CD14-positive monocyte (primary cell): ENCODE measurements at regions not wholly inside any gene's neighbourhood (a gene's known extent, or its start where the extent isn't known, plus 50 kb on each side); places are given as distances from the start of the nearest gene placed in this dataset.
A peak's percentile ranks its signal among the peaks of the same experiment; 100 is the strongest.

Experiments
- DNase-seq, 3 donors: peaks; one replicate each; pipeline ENCODE4 v3.0.0-alpha.2; 2011 to 2022
- H2AFZ ChIP-seq: 2 replicates; pipeline ENCODE4 v1.6.0; 2012; ENCODE audit warnings: mild to moderate bottlenecking, low read depth, low read length, inconsistent platforms; ENCODE audit not compliant: insufficient read depth, poor library complexity, severe bottlenecking
- H3K27ac ChIP-seq, 2 donors: 1 replicate in 1 of 2; 2 replicates in 1 of 2; pipeline ENCODE4 v1.5.1; 2012 to 2013; ENCODE audit warnings: low read length in 2 of 2, control low read depth in 1 of 2, inconsistent platforms in 1 of 2, low read depth in 1 of 2, mild to moderate bottlenecking in 1 of 2
- H3K27me3 ChIP-seq, 2 donors: one replicate each; pipeline versions ENCODE4 v1.6.0 to v1.6.1; 2011 to 2013; ENCODE audit warnings: low read length in 2 of 2; ENCODE audit not compliant: control insufficient read depth in 2 of 2, insufficient read depth in 2 of 2
- H3K36me3 ChIP-seq, 2 donors: replicated peaks in 1 of 2; 1 replicate in 1 of 2; 2 replicates in 1 of 2; pipeline versions ENCODE4 v1.5.1 to v1.6.1; 2012 to 2013; ENCODE audit warnings: low read length in 2 of 2, control low read depth in 1 of 2, inconsistent platforms in 1 of 2, mild to moderate bottlenecking in 1 of 2; ENCODE audit not compliant: insufficient read depth in 2 of 2, control insufficient read depth in 1 of 2
- H3K4me1 ChIP-seq, 2 donors: 1 replicate in 1 of 2; 2 replicates in 1 of 2; pipeline versions ENCODE4 v1.5.1 to v1.6.1; 2012 to 2013; ENCODE audit warnings: low read length in 2 of 2, control low read depth in 1 of 2, inconsistent platforms in 1 of 2, mild to moderate bottlenecking in 1 of 2, moderate library complexity in 1 of 2; ENCODE audit not compliant: insufficient read depth in 2 of 2, control insufficient read depth in 1 of 2
- H3K4me2 ChIP-seq: replicated peaks from 2 replicates; pipeline ENCODE3; 2012; ENCODE audit warnings: low read length, moderate library complexity, mild to moderate bottlenecking; ENCODE audit not compliant: poor library complexity, severe bottlenecking; ENCODE audit errors: extremely low read depth
- H3K4me3 ChIP-seq, 3 experiments: fragments of 200-600 bp in 1 of 3; sonication (generic) in 1 of 3; replicated peaks in 1 of 3; 1 replicate in 2 of 3; 2 replicates in 1 of 3; pipeline ENCODE4 v1.5.1; 2011 to 2013; ENCODE audit warnings: low read length in 3 of 3, mild to moderate bottlenecking in 3 of 3, control low read depth in 2 of 3, low read depth in 2 of 3, inconsistent platforms in 1 of 3, moderate library complexity in 1 of 3
- H3K79me2 ChIP-seq: 2 replicates; pipeline ENCODE4 v1.6.0; 2012; ENCODE audit warnings: mild to moderate bottlenecking, control low read depth, inconsistent platforms, low read length, moderate library complexity; ENCODE audit not compliant: insufficient read depth
- H3K9ac ChIP-seq: 2 replicates; pipeline ENCODE4 v1.6.0; 2017; ENCODE audit warnings: low read length, mild to moderate bottlenecking; ENCODE audit not compliant: insufficient read depth, poor library complexity, severe bottlenecking
- H3K9me3 ChIP-seq, 2 donors: replicated peaks in 1 of 2; 1 replicate in 1 of 2; 2 replicates in 1 of 2; pipeline versions ENCODE4 v1.5.1 to v1.6.1; 2012 to 2013; ENCODE audit warnings: low read length in 2 of 2, control low read depth in 1 of 2; ENCODE audit not compliant: control insufficient read depth in 1 of 2, insufficient read depth in 1 of 2
- H4K20me1 ChIP-seq: 2 replicates; pipeline ENCODE4 v1.6.0; 2012; ENCODE audit warnings: mild to moderate bottlenecking, low read length, control low read depth, moderate library complexity; ENCODE audit not compliant: insufficient read depth
- H3K27ac Mint-ChIP-seq, 7 donors: one replicate each; pipeline ENCODE4 v1.8.0; 2020; ENCODE audit warnings: mild to moderate bottlenecking in 7 of 7, mixed read lengths in 7 of 7, moderate library complexity in 6 of 7, inconsistent platforms in 2 of 7
- H3K27me3 Mint-ChIP-seq, 3 donors: one replicate each; pipeline ENCODE4 v1.8.0; 2021 to 2022; ENCODE audit warnings: low read depth in 3 of 3, mild to moderate bottlenecking in 3 of 3, mixed read lengths in 3 of 3, moderate library complexity in 3 of 3, inconsistent platforms in 1 of 3
- H3K36me3 Mint-ChIP-seq, 2 donors: one replicate each; pipeline ENCODE4 v1.8.0; 2020; ENCODE audit warnings: mixed read lengths in 2 of 2, inconsistent platforms in 1 of 2, mild to moderate bottlenecking in 1 of 2
- H3K4me1 Mint-ChIP-seq: one replicate; pipeline ENCODE4 v1.8.0; 2020; ENCODE audit warnings: mild to moderate bottlenecking, mixed read lengths
- H3K4me3 Mint-ChIP-seq, 2 donors: one replicate each; pipeline ENCODE4 v1.8.0; 2020; ENCODE audit warnings: mild to moderate bottlenecking in 2 of 2, mixed read lengths in 2 of 2, moderate library complexity in 1 of 2
- H3K9me3 Mint-ChIP-seq, 7 donors: one replicate each; pipeline ENCODE4 v1.8.0; 2020 to 2022; ENCODE audit warnings: mixed read lengths in 7 of 7, mild to moderate bottlenecking in 6 of 7, moderate library complexity in 6 of 7, inconsistent platforms in 2 of 7
- WGBS: methylation state at CpG from one replicate; pipeline ENCODE4 v1.1.5; 2013; ENCODE audit warnings: missing lambda C conversion rate; ENCODE audit not compliant: insufficient coverage; 5-methylcytosine and 5-hydroxymethylcytosine counted together
- intact Hi-C, 2 donors: fragments of 100-400 bp; cut with micrococcal nuclease; formaldehyde crosslinking; loops; one replicate each; pipeline versions ENCODE4 v1.15.0 to v1.15.1; 2023
- TF ChIP-seq, protein P1 (sequence below): fragments of 200-600 bp; IDR thresholded peaks from one replicate; pipeline ENCODE4 v1.8.0; 2022; ENCODE audit warnings: antibody characterized with exemption, mild to moderate bottlenecking

DNA sequence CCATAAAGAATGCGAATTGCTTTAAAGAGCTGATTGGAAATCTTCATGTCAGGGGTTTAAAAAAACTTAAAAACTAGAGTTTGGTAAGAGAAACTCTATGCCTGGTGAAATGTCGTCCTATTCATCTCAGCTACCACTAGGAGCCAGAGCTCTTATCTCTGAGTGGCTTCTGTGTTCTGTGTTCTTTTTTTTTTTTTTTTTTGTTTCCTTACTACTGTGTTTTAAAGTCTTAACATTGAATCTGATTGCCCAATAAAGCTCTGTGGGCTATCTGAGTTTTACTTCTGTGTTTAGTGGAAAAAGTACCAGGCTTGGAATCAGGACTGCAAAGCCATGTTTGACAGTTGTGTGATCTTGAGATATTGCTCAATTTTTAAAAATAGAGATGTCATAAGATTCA lies 494.8 kb downstream of the RIT2 start:
- no CpG with 5 or more reads among the region's 2 CpGs for WGBS

DNA sequence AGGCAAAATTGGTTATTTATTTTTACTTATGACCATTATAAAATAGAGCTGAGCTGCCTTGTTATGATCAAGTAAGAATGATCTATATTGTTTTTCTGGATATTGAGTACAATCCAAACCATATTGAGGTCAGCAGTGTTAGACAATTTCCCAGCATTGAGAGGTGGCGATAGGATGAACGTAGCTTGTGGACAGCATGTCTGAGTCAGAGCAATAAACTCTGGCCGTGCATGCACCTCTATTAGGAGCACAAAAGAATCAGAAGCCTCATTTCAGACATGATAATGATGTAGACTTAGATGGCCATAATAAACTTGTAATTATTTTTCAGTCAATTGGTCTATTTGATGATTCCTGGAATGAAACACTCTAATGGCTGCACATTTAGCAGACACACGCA lies 491.6 kb downstream of the RIT2 start:
- H3K36me3 Mint-ChIP-seq = no peaks in the 10 kb centered on the region

More for the DNA sequence above, 494.8 kb downstream of the RIT2 start:
- H3K9me3 Mint-ChIP-seq = peaks cover 0 to 9% (median 2%) of the 10 kb centered on the region in 7 donors
- no peak for DNase-seq
- H3K79me2 ChIP-seq = no peaks in the 10 kb centered on the region
- H4K20me1 ChIP-seq = no peaks in the 10 kb centered on the region
- no peak overlapping the region for H3K4me2 ChIP-seq
- H2AFZ ChIP-seq = no peak overlapping the region
- no peaks in the 10 kb centered on the region for H3K4me1 ChIP-seq
- no peak overlapping the region for H3K4me3 ChIP-seq
- H3K36me3 Mint-ChIP-seq = no peaks in the 10 kb centered on the region
- H3K27me3 Mint-ChIP-seq = no peaks in the 10 kb centered on the region
- H3K27me3 ChIP-seq = no peaks in the 10 kb centered on the region
- H3K9ac ChIP-seq = no peak overlapping the region
- TF ChIP-seq, protein P1, sequence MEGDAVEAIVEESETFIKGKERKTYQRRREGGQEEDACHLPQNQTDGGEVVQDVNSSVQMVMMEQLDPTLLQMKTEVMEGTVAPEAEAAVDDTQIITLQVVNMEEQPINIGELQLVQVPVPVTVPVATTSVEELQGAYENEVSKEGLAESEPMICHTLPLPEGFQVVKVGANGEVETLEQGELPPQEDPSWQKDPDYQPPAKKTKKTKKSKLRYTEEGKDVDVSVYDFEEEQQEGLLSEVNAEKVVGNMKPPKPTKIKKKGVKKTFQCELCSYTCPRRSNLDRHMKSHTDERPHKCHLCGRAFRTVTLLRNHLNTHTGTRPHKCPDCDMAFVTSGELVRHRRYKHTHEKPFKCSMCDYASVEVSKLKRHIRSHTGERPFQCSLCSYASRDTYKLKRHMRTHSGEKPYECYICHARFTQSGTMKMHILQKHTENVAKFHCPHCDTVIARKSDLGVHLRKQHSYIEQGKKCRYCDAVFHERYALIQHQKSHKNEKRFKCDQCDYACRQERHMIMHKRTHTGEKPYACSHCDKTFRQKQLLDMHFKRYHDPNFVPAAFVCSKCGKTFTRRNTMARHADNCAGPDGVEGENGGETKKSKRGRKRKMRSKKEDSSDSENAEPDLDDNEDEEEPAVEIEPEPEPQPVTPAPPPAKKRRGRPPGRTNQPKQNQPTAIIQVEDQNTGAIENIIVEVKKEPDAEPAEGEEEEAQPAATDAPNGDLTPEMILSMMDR = no peak
- intact Hi-C loops = no loop called here
- no peak overlapping the region for H3K4me3 Mint-ChIP-seq
- peaks cover 7% of the 10 kb centered on the region for H3K4me1 Mint-ChIP-seq
- H3K27ac Mint-ChIP-seq = peak overlapping the region in 1 of 7 donors; percentile 38
- no peak overlapping the region for H3K27ac ChIP-seq
- H3K36me3 ChIP-seq = no peaks in the 10 kb centered on the region
- H3K9me3 ChIP-seq = no peaks in the 10 kb centered on the region

More for the DNA sequence above, 491.6 kb downstream of the RIT2 start:
- H2AFZ ChIP-seq = no peak overlapping the region
- no peak overlapping the region for H3K27ac ChIP-seq
- no peaks in the 10 kb centered on the region for H3K9me3 ChIP-seq
- DNase-seq = no peak
- WGBS = no CpG with 5 or more reads among the region's 4 CpGs
- peaks cover 0 to 1% (median 0%) of the 10 kb centered on the region in 3 donors for H3K27me3 Mint-ChIP-seq
- TF ChIP-seq, protein P1 = no peak
- no peak overlapping the region for H3K4me2 ChIP-seq
- H3K36me3 ChIP-seq = no peaks in the 10 kb centered on the region
- H3K79me2 ChIP-seq = no peaks in the 10 kb centered on the region
- intact Hi-C loops = no loop called here
- no peak overlapping the region for H3K4me3 Mint-ChIP-seq
- H3K4me1 ChIP-seq = no peaks in the 10 kb centered on the region
- H4K20me1 ChIP-seq = no peaks in the 10 kb centered on the region
- no peak overlapping the region for H3K27ac Mint-ChIP-seq
- H3K4me1 Mint-ChIP-seq = peaks cover 7% of the 10 kb centered on the region
- peaks cover 0 to 13% (median 4%) of the 10 kb centered on the region in 7 donors for H3K9me3 Mint-ChIP-seq
- no peak overlapping the region for H3K4me3 ChIP-seq
- no peaks in the 10 kb centered on the region for H3K27me3 ChIP-seq
- H3K9ac ChIP-seq = no peak overlapping the region
